CD4-positive, alpha-beta T cell treated with Interleukin-4 for 4 hours (primary cell): ENCODE measurements at regions not wholly inside any gene's neighbourhood (a gene's known extent, or its start where the extent isn't known, plus 50 kb on each side); places are given as distances from the start of the nearest gene placed in this dataset.

Source experiments
- DNase-seq: peaks from one replicate; pipeline ENCODE4 v3.0.0-alpha.2; 2020

DNA sequence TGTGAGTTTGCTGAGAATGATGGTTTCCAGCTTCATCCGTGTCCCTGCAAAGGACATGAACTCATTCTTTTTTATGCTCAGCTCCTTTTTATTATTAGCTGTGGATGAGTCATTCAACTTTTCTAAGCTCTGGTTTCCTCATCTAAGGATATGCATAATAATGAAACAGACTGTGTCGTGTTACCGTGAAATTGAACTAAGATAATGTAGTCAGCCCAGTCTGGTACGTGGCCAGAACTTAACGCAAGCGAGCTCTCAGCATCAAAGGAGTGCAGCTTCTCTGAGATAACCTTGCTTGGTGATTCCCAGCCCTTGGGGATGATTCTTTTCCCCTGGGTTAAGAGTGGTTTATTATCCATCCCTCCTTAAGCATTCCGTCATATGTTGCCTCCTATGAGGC is 454.3 kb upstream of the EEF2KMT start:
- no peak for DNase-seq

- no peak for DNase-seq
Measured at GRCh38 chr16:5549802-5550201, 452.2 kb upstream of the EEF2KMT start.

GRCh38 chr16:5541356-5541755 is 443.8 kb upstream of the EEF2KMT start:
- DNase-seq, result no peak

DNA sequence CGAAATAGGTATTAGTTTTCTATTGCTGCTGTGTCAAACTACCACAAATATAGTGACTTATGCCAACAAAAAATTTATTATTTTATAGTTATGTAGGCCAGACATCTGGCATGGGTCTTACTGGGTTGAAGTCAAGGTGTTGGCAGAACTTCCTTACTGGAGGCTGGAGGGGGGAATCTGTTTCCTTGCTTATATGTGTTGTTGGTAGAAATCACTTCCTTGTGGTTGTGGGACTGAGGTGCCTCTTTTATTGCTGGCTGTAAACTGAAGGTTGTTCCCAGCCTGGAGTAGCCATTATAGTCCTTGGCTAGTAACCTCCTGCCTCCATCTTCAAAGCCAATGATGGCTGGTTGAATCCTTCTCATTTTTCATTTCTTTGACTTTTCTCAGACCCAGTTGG is 439.8 kb upstream of the EEF2KMT start:
- DNase-seq, result no peak

GRCh38 chr16:5533321-5533888 is 435.8 kb upstream of the EEF2KMT start:
- DNase-seq, result no peak

DNA sequence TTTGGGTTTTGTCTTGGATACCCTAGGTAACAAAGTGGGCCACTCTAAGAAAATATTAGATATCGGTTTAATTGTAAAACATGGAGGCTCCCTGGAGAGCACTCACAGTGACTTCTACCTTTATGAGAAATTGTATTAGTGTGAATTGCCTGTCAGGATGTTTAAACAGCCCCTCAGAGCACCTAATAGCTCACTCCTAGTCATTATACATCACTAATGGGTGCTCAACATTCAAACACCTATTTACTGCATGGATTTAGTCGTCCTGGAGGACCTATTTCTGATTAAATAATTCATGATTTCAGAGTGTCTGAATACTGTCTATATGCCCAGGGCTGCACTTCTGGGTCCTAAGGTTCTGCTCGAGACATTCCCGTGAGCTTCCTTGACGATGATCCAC is 430.2 kb upstream of the EEF2KMT start:
- DNase-seq, result no peak

- DNase-seq, result no peak
Measured at GRCh38 chr16:5526826-5527225, 429.2 kb upstream of the EEF2KMT start.

DNA sequence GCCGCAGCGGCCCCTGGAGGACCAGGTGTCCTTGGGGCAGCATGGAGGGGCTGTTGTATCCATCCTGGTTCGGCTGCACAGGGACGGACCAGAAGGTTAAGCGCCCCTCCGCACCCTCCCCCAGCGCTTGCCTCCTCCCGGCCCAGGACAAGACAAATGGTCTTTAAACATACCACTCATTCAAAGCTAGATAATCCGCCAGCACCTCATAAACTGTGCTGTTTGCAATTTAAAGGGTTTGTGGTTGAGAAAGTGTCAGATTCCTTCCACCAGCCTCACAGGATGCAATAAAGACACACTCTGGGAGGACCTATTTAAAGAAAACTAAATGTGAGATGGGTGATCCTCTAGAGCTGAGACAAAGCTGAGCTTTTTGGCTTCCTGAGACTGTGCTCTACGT is 426.2 kb upstream of the EEF2KMT start:
- DNase-seq, result no peak

GRCh38 chr16:5516115-5516514 is 418.5 kb upstream of the EEF2KMT start:
- DNase-seq, result no peak

GRCh38 chr16:5512014-5512413 is 414.4 kb upstream of the EEF2KMT start:
- DNase-seq, result no peak

- no peak for DNase-seq
Measured at GRCh38 chr16:5510819-5511370, 413.3 kb upstream of the EEF2KMT start.

DNA sequence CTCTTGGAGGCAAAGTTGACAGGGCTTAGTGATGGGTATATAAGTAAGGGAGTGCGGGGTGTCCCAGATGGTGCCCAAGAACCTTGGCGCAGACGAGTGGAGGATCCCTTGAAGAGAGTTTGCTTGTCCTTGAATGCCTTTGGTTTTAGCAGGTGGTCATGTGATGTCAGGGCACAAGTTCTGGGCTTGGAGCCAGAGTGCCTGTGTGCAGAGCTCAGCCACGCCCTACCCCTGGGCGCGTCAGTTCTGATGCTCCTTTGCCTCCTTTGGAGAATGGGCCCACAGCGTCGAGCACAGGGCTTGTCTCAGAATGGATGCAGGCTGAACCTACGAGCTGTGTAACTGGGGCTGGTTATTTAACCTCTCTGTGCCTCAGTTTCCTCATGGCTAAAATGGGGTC is 412.2 kb upstream of the EEF2KMT start:
- no peak for DNase-seq

- DNase-seq, result no peak
Measured at GRCh38 chr16:5509336-5509735, 411.7 kb upstream of the EEF2KMT start.

DNA sequence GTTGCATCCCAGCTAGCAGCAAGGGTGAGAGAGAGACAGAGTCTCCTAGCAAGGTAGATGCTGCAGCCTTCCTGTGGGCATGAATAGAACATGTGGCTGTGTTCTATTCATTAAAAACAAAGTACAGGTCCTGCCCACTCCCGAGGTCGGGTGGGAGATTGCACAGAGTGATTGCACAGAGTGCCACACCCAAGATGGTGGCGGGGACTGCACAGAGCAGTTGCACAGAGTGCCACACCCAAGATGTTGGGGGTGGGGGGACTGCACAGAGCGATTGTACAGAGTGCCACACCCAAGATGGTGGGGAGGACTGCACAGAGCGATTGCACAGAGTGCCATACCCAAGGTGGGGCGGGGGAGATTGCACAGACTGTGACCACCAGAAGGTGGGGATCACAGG is 410.8 kb upstream of the EEF2KMT start:
- no peak for DNase-seq

GRCh38 chr16:5506021-5506420 is 408.4 kb upstream of the EEF2KMT start:
- no peak for DNase-seq

DNA sequence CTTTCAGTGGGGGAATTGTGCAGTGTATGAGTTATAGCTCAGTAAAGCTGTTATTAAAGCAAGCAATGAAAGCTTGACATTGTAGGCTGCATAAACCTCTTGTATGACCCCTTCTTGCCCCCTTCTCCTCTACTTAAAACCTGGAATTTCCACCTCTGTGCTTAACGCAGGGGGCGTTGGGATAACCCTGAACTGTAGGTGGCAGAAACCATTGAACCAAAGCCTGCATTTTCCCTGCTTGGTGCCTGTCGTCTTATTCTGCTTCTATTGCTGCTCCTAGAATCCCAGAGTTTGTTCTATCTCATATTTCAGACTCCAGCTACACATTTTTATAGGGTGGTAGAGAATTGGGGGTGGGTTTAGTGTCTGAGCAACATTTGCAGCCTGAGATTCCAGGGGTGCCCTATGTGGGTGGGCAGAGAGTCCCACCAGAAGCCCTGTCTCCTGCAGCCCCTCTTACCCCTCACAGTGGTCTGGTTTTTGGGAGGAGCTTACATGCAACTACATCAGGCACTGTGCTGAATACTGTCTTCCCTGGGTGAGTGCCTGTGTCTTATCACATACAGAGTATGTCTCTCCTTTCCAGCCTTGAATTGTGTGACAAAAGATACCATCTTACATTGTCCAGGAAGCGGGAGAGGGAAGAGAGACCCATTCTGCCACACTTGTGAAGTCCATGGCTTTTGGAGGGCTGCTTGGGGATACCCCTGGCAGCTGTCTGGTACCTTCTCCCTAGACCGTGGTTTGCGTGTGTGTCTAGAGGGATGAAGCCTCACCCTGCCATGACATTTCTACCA is 407.7 kb upstream of the EEF2KMT start:
- DNase-seq, result no peak

- no peak for DNase-seq
Measured at GRCh38 chr16:5504064-5504781, 406.6 kb upstream of the EEF2KMT start.

DNA sequence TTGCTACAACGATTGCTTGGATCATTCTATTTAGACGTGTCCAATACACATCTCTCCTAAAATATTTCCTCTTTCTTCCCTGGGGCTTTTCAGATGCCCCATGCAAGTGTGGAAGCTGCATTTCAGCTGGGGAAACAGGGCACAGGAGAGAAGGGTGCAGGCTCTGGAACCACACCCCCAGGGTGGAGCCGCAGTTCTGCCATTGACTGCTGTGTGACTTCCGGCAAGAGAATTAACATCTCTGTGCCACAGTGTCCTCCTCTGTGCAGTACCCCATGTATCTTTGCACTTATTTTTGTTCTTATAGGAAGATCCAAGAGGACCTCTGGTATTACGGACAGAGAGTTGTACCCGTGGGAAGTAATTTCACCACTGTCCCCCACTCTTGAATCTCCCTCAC is 405.3 kb upstream of the EEF2KMT start:
- DNase-seq, result no peak

GRCh38 chr16:5502467-5502869 is 404.9 kb upstream of the EEF2KMT start:
- DNase-seq, result no peak

DNA sequence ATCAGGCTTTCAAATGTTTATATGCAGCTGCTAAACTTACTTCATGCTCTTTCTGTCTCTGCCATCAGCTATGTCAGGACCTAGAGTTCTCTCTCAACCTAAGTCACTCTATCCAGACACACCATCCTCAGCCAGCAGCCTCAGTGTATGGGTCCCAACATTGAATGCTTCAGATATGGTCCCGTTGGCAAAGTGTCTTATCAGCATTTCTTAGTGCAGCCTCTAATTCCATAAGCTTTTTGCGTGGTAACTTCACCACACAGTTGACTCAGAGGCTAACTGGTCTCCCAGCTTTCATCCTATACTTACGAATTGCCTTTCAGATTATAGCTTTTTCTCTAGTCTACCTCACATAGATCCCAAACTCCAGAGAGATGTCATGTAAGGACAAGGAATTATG is 402.9 kb upstream of the EEF2KMT start:
- DNase-seq, result no peak

GRCh38 chr16:5498562-5498961 is 401.0 kb upstream of the EEF2KMT start:
- DNase-seq, result no peak

GRCh38 chr16:5496013-5496412 is 398.4 kb upstream of the EEF2KMT start:
- DNase-seq, result no peak

DNA sequence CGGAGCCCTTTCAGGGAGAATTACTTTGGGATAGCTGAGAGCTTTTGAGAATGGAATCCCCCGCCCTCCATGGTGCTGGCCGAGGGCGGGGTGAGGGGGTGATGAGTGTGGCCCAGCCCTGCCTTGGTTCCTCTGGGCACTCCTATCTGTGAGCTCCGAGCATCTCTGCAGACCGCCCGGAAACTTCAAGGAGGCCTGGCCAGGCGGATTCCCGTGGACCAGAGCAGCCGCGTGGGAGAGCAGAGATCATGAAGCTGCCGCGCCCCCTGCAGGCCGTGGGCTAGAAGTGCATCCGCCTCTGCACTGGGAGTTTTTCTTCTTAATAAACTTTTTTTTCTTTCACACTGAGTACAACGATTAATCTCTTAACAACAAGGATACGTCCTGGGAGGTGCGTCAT is 392.9 kb upstream of the EEF2KMT start:
- no peak for DNase-seq

DNA sequence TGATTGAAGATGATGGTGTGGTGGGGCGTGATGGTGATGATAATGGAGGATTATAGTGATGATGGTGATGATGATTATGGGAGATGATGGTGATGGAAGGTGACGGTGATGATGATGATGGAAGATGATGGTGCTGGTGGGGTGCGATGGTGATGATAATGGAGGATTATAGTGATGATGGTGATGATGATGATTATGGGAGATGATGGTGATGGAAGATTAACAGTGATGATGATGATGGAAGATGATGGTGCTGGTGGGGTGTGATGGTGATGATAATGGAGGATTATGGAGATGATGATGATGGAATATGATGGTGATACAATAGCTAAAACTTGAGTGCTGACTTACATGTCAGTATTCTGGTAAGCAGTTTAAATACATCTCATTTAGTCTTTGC is 391.0 kb upstream of the EEF2KMT start:
- DNase-seq, result no peak
